HG02884 (cell line): ENCODE measurements at regions not wholly inside any gene's neighbourhood (a gene's known extent, or its start where the extent isn't known, plus 50 kb on each side); places are given as distances from the start of the nearest gene placed in this dataset.
"Not testable (repeated sequence)": the region's sequence is repeated elsewhere in the genome, so short reads cannot be mapped to it uniquely, and the experiment has no call there.

Experiments used
- ATAC-seq: cut with Tn5 transposase; IDR thresholded peaks from one replicate; pipeline ENCODE4 v1.9.1; 2021; ENCODE audit warnings: mild to moderate bottlenecking, moderate library complexity; ENCODE audit not compliant: unreplicated experiment

DNA sequence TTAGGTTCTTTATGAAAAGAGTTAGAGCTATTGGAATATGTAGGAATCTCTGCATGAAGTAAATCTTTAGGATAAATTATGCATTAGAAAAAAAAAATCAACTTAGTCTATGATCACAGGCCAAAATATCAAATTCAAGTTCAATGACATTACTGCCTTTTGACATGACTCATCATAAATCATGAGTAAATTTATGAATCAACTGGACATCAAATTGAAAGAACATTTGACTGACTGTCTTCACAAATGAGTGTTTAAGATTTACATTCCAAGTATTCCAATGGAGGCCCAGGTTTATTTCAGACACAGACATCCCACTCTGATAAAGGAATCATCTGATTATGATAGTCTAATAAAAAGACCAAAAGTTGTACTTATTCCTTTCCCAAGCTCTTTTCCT, 192.8 kb upstream of the TTC14 start:
- ATAC-seq = no peak

DNA sequence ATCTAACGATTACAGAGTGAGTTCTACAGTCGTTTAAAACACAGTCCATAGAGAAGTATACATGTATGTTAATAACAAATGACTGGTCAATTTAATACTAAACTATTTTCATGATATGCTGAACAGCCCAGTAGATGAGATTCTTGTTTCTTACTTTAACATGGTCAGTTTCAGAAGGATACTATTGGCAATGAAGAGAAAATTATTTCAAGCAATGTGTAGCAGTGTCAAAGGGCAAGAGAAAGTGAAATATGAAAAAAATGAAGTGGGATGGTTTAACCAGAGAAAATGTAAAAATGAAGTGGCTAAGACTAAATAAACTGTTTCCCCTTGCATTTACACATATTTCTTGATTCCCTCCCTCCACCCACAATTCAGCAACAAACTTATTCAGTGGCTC, 192.1 kb upstream of the TTC14 start:
- ATAC-seq = no peak

DNA sequence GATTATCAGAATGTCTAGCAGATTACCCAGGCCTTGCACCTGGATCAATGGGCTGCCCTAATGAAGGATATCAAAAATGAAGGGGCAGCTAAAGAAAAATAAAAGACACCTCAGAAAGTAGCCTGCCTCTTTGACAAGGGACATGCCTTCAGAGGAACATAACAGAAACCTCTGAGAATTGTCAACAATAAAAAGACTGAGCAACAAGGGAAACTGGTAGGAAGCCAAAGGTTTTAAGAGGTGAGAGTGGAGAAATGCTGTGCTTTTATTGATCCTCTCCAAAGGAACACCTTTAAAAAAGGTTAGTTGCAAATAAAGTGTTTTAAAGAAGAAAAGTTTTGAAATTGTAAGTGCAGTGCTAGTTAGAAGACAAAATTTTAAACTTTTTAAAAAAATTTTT, 187.8 kb upstream of the TTC14 start:
- no peak for ATAC-seq

DNA sequence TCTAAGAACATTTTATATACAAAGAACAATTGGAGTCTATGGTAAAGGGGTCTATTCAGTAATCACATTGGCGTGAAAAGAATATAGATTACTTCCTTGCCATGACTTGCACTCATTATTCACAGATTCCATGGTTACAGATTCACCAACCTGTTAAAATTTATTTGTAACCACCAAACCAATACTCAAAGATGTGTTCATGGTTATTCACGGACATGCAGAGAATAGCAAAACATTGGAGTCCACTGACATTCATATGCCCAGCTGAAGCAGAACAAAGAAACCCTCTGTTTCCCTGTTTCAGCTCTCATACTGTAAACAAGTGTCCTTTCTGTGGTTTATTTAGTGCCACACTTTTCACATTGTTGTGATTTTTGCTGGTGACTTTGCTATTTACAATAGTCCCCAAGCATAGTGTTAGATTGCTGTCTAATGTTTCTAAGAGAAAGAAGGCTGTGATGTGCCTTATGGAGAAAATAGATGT, 185.8 kb upstream of the TTC14 start:
- no peak for ATAC-seq

DNA sequence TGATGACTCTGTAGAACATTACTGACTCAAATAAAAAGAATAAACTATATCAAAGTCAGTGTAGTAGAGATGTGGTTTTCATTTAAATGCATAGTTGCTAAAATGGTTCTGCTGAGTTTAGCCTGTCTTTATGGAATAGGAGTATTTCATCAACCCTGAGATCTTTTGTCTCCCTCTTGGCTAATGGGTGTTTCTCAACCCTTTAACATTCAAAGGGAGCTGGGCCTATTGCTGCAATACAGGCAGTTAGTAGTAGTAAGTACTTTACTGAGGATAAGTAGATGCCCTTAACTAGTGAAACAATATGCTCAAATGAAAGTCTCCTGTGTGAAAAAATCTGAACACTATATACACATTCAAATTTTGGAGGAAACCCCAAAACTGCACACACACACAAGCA, 184.7 kb upstream of the TTC14 start:
- ATAC-seq = no peak

DNA sequence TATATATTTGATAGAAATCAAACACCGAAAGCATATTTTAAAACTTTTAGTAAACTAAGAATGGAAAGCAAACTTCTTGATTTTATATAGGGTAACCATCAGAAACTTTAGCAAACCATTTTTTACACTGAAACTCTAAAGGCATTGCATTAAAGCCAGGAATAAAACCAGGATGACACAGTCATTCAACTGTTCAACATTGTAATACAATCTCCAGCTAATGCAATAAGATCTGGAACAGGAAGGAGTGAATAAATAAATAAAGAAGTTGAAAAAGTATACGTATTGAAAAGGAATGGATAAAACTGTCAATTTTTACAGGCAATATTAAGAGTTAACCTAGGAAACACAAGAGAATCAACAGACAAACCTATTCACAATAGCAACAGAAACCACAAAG, 181.9 kb upstream of the TTC14 start:
- no peak for ATAC-seq

DNA sequence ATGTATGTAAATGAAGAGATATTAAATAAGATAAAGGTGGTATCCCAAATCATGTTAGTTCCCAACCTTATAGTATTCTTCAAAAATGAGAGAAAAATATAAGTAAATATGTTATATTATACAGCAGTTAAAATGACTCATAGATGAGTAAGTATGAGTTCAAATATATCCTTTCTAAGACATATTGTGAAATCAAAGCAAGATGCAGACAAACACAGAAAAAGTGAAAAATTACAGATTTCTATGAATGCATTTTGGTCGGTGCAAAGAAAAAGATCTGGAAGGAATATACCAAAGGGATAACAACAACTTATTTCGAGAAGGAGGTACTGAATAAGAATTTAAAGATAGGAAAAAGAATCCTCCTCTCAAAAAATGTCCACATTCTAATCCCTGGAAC, 181.2 kb upstream of the TTC14 start:
- ATAC-seq = no peak

DNA sequence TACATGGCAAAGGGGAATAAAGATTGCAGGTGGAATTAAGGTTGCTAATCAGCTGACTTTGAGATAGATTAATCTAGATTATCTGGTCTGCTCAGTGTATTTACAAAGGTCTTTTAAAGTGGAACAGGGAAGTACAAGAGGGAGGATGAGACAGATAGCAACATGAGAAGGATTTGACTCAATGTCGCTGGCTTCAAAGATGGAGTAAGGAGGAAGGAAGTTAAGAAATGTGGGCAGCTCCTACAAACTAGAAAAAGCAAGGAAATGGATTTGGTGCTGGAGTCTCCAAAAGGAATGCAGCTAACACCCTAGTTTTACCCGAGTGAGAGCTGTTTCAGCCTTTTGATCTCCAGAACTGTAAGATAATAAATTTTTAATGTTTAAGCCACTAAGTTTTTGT, 180.7 kb upstream of the TTC14 start:
- no peak for ATAC-seq

DNA sequence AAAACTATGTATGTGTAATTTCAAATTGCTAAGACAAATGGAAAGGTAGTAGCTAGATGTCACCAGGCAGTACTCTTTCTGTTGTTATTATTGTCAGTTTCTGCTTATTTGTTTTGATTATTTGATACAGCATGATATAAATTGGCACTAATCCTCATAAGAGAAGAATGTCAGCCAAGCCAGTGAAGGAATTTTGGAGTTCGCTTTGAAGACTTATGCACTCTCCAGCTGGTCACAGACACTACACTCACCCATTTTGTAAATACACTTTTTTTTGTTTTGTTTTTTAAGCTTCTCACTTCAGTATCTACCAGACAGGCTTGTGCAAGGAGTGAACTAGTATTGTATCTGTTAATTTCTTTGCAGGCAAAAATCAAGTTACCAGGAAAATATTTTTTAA, 180.2 kb upstream of the TTC14 start:
- ATAC-seq = no peak

DNA sequence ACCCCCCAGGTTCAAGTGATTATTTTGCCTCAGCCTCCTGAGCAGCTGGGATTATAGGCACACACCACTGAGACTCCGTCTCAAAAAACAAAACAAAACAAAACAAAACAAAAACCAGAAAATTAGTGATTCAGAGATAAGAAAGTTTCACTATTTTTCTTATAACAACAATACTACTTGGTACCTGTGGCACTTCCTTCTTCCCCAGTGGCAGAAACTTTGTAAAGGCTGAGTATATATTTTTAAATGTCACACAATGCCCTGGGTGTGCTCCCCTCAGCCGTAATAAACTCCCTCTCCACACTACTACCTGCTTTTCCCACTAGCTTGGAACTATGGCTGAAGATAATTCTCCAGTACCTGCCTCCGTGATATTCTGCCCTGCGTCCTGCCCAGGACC, 177.7 kb upstream of the TTC14 start:
- not testable (repeated sequence) for ATAC-seq

DNA sequence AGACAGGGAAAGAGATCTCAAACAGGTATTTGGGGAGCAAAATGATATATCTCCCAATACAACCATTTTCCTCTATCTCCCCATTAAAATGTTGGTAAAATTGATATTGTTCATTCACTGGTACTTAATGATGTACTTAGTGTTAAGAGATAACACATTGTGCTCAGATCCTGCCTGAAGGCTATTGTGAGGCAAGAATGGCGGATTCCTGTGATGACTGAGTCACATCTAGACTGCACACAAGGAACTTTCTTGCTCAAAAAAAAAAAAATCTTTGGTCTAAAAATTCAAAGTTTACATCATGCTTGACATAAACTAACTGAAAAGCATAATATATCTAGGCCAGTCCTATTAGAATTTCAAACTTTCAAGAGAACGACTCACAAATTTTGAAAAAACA, 171.1 kb upstream of the TTC14 start:
- ATAC-seq = no peak

DNA sequence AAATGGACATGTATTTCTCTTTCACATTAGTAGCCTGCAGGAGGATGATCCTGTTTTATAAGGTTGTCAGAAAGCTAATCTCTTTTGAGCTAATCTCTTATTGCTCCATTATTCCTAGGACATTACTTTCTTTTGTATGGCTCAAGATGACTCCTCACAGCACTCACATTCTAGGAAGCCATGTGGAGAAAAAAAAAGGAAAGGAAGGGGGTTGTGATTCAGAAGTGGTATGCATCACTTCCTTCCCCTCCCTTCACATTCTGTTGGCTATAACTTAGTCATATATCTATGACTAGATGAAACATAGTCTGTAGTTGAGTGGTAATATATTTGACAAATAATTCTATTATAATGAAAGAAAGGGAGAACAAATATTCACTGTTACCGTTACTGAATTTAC, 168.8 kb upstream of the TTC14 start:
- no peak for ATAC-seq

DNA sequence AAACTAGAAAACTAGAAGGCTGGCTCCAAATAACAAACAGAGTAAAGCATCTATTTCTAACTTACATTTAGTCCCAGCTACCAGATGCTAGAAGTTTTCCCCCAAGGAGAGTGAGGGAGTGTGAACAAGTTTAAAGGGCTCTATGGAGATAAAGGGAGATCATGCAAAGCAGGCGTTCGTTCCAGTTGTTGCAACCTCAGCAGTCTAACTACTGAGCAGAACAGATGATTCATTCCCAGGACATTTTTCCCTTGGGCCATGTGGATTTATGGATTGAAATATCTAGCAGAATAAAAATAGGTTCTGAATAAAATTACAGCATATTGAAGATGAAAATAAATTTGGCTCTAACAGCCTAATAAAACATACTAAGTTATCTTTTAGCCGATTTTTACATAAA, 154.8 kb upstream of the TTC14 start:
- ATAC-seq = no peak

DNA sequence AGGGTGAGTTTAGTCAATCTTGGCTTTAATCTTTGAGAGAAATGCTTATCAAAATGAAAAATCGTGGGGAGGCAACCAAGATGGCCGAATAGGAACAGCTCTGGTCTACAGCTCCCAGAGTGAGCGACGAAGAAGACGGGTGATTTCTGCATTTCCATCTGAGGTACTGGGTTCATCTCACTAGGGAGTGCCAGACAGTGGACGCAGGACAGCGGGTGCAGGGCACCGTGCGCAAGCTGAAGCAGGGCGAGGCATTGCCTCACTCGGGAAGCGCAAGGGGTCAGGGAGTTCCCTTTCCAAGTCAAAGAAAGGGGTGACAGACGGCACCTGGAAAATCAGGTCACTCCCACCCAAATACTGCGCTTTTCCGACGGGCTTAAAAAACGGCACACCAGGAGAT, 153.6 kb upstream of the TTC14 start:
- ATAC-seq = not testable (repeated sequence)

DNA sequence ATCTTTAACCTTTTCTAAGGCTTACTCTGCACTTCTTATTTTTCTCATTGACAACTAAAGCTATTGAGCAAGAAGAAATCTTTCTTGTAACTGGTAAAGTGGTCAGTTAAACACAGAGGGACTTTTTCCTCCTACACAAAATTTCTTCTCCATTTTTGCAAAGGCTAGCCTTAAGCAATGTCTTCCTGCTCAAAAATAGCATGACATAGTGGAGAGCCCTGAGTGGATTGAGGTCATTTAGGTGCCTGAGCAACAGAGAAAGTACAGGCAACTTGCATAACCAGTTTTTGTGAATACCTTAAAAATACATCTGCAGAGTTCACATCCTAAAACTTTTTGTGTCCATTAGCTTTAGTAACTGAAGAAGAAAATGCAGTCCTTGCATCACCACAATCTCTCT, 144.7 kb upstream of the TTC14 start:
- no peak for ATAC-seq

DNA sequence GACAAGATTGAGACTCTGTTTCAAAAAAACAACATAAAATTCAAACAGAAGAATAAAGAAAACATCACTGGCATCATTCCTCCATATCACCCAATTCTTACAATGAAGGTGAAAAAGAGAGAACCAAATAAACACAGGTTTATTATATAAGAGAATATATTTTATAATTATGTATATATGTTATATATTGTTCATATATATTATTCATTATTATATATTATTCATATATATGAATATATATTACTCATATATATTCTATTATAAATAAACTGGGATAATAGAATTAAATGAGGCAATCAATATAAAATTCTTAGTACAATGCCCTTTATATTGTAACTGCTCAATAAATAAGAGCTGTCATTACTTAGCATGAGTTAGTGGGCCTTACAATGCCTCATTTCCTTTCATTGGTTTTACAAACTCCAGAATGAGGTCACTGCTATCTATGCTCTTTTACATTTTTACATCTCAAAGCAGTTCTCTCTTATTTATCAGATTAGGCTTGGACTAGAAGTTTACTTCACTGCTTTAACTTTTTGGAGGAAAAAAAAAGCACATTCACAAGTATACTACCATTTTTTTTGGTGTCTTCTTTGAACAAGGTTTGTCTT, 135.5 kb upstream of the TTC14 start:
- no peak for ATAC-seq

DNA sequence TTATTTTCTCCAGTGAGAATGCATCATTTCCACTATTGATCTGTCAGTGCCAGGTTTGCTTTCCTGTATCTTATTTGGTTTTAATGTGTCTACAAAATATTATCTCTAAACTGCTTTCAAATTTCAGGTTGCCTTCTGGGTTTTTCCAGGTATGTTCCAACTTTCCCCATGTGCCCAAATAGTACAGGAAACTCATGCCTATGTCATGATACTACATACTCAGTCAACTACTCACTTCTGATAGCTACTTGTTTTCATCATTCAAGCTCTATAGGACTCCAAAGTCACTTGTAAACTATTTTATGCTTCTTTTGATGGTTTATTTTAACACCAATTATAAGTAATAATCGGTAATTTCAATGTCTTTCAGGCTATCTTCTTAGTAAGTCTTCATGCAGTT, 134.8 kb upstream of the TTC14 start:
- ATAC-seq = no peak

DNA sequence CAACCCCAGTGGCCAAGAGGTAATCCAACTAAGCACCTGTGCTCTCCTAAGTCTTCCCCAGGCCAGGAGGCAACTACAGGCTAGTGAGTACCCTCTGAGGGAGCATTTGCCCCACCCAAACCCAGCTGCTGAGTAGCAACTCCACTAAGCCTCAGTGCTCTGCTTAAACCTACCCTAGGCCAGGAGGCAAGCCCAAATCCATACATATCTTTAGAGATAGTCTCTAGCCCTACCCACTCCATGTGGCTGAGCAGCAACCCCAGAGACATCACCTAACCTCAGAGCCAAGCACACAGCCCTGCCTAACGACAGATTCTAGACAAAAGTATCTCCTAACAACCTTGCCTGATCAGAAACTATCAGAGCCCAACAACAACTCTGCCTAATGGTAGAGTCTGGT, 132.8 kb upstream of the TTC14 start:
- ATAC-seq = no peak

DNA sequence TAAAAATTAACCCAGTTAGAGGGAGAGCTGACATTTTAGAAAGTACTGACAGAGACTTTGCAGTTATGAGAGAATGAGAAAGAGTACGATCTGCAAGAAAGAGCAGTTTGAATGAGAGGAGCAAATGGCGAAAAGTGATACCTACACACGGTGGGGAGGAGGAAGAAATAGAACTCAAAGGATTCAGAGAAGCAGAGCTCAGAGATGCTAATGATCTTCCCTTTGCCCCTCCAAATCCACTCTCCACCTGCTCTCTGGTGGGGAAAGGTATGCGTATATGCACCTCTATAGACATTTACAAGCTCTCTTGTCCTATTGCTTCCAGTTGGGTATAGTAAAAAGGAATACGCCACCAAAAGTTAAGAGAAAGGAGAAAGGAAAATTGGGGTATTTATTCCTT, 123.3 kb upstream of the TTC14 start:
- no peak for ATAC-seq

DNA sequence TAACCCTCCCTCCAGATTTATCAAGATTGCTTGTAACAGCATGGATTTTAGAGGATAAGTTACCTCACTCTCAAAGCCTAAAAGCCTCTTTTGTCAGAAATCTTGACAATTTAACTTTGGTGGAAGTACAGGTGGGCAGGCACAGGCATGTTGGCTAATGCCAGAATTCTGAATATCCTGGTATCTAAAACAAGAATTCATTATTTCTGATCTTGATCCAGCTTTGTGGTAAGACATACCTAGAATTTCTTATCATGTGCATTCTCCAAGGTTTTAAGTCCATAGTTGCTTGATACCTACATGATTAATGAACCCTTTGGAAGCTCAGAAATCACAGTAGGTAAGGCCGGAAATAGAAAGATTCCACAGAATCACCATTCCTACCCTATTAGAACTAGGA, 109.9 kb upstream of the TTC14 start:
- ATAC-seq = no peak

DNA sequence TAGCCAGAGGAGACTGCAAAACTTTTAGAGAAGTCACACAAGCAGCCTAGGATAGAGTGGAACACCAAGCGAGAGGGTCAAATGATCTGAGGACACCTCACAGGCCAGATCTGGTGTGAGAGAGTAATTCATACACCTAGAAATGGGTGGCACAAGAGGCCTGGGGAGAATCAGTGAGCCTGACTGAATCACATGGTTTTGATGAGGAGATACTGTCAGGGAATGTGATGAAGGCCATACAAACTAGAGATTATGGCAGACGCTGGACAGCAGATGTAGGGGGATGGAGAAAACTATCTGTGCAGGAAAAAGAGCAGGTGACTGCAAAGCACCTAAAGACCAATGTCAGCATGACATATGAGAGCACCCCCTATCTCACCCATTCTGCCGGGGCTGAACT, 105.0 kb upstream of the TTC14 start:
- ATAC-seq = no peak

DNA sequence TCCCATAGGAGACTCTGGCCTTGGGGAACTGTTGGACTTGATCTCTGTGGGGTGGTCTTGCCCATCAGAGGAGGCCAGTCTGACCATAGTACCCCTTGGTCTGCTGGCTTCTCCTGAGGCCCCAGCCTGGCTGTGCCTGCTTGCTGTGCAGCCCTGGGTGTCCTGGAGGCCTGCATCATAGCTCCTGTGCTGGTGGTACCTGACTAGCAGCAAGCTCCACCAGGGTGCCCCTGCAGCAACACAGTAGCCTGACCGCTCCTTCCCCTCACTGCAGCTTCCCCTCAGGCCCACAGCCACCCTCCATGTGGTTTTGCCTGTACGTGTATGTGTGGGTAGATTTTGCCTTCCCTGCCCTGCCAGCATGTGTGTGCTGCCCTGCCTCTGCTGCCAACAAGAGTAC, 85.6 kb upstream of the TTC14 start:
- no peak for ATAC-seq

DNA sequence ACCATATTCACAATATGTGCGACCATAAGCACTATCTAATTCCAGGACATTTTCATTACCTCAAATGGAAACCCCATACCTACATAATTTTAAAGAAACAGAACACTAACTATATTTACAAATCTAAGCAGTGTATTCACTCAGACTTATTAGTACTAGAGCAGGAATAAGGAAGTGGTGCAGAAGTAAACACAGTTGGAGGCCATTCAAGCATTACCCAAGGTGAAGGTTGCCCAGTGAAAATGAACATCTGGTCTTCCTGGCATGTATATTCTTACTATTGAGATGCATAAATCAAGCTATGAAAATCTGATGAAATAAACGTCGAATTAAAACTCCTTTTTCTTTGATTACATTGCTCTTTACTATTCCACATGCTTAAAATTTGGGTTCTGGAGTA, 78.9 kb upstream of the TTC14 start:
- ATAC-seq = no peak

DNA sequence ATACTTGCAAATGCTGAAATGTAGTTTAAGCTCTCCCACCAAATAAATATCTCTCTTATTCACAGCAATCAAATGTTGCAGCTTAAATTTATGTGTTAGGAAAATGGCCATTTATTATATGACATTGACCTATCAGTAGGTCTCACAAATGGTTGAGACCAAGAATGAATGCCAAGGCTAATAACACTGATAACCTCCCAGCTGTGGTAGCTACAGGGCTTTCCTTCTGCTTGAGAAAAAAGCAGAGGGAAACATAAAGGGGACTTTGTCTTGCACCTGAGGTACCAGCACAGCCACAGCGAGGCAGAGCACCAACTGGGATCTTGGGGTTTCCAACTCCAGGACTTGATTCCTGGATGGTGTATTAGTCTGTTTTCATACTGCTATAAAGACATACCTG, 73.1 kb upstream of the TTC14 start:
- ATAC-seq = no peak
